ENCODE measurements at regions not wholly inside any gene's neighbourhood (a gene's known extent, or its start where the extent isn't known, plus 50 kb on each side); places are given as distances from the start of the nearest gene placed in this dataset.
A peak's percentile ranks its signal among the peaks of the same experiment; 100 is the strongest.

- no peak for TF ChIP-seq CTCF (IDR thresholded peaks at IDR 0.05)
- Histone ChIP-seq H3K4me3 (no peak overlapping the region), H3K36me3 (no peaks in the 10 kb centered on the region), H3K27me3 (no peaks in the 10 kb centered on the region), H3K4me1 (peaks cover 0 to 30% (median 5%) of the 10 kb centered on the region in 4 donors), H3K27ac (peak overlapping the region; percentile 1 to 32), H3K9me3 (peaks cover 0 to 3% (median 0%) of the 10 kb centered on the region in 3 donors)
- intact Hi-C loops (cut with DNase I; ENCODE audit: low total_unique reads) = no loop called here
- no peak for DNase-seq
Observed at GRCh38 chr5:54601411-54602230, 84.1 kb downstream of the SNX18 start.
